Activated CD8-positive, alpha-beta T cell treated with anti-CD3 and anti-CD28 coated beads for 36 hours (primary cell): ENCODE measurements at regions not wholly inside any gene's neighbourhood (a gene's known extent, or its start where the extent isn't known, plus 50 kb on each side); places are given as distances from the start of the nearest gene placed in this dataset.

ENCODE experiments used
- ATAC-seq: fragments of 200-7000 bp; cut with Tn5 transposase; one replicate; pipeline ENCODE4 v1.10.0; 2021; ENCODE audit warnings: mild to moderate bottlenecking, moderate library complexity
- CTCF ChIA-PET: fragments of 350-600 bp; sonication (Branson Sonifier 250); formaldehyde crosslinking; loops from one replicate; lab custom pipeline; 2021; ENCODE audit warnings: antibody characterized with exemption; lab: Charles Lee
- POLR2A ChIA-PET: fragments of 350-600 bp; sonication (Branson Sonifier 250); formaldehyde crosslinking; loops from one replicate; lab custom pipeline; 2021; ENCODE audit warnings: antibody characterized with exemption; lab: Charles Lee
- DNase-seq: peaks from one replicate; pipeline ENCODE4 v3.0.0-alpha.2; 2020
- H3K27ac Mint-ChIP-seq: one replicate; pipeline ENCODE4 v1.8.0; 2021; ENCODE audit warnings: mild to moderate bottlenecking, mixed read lengths
- H3K27me3 Mint-ChIP-seq: one replicate; pipeline ENCODE4 v1.8.0; 2021; ENCODE audit warnings: mixed read lengths
- H3K36me3 Mint-ChIP-seq: one replicate; pipeline ENCODE4 v1.8.0; 2021; ENCODE audit warnings: low read depth, mixed read lengths
- H3K4me1 Mint-ChIP-seq: one replicate; pipeline ENCODE4 v1.8.0; 2021; ENCODE audit warnings: low read depth, mixed read lengths
- H3K4me3 Mint-ChIP-seq: one replicate; pipeline ENCODE4 v1.8.0; 2021; ENCODE audit warnings: mild to moderate bottlenecking, moderate library complexity, mixed read lengths
- H3K9me3 Mint-ChIP-seq: one replicate; pipeline ENCODE4 v1.8.0; 2021; ENCODE audit warnings: mixed read lengths
- intact Hi-C: fragments of 100-400 bp; cut with micrococcal nuclease; formaldehyde crosslinking; loops from one replicate; pipeline ENCODE4 v1.10.0; 2022
- TF ChIP-seq, protein P1 (sequence below): fragments of 200-600 bp; IDR thresholded peaks from one replicate; pipeline ENCODE4 v1.8.0; 2022; ENCODE audit warnings: antibody characterized with exemption, mild to moderate bottlenecking

DNA sequence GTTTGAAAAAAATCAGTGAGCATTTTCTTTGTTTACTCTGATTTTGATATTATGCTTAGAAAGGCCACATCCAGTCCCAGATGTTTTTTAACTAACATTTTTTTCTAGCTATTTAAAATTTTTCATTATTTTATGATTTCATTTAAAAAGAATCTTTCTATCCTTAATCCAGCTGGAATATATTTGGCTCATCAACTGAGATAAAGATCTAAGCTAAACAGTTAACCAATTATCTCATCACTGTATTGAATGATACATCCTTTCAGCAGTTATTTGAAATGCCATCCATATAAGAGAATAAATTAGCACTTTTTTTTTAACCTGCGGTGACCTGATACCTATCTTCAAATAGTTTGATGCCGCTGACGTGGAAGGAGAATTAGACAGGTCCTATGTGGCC lies 245.5 kb upstream of the COPS8 start:
- H3K9me3 Mint-ChIP-seq = no peaks in the 10 kb centered on the region
- DNase-seq (no peak), ATAC-seq (no peak)
- H3K4me3 Mint-ChIP-seq = no peak overlapping the region
- intact Hi-C loops = no loop called here
- H3K27me3 Mint-ChIP-seq = no peaks in the 10 kb centered on the region
- no peaks in the 10 kb centered on the region for H3K4me1 Mint-ChIP-seq
- H3K27ac Mint-ChIP-seq = no peak overlapping the region
- no peaks in the 10 kb centered on the region for H3K36me3 Mint-ChIP-seq
- POLR2A ChIA-PET = no interaction called here
- CTCF ChIA-PET = no interaction called here
- TF ChIP-seq, protein P1, sequence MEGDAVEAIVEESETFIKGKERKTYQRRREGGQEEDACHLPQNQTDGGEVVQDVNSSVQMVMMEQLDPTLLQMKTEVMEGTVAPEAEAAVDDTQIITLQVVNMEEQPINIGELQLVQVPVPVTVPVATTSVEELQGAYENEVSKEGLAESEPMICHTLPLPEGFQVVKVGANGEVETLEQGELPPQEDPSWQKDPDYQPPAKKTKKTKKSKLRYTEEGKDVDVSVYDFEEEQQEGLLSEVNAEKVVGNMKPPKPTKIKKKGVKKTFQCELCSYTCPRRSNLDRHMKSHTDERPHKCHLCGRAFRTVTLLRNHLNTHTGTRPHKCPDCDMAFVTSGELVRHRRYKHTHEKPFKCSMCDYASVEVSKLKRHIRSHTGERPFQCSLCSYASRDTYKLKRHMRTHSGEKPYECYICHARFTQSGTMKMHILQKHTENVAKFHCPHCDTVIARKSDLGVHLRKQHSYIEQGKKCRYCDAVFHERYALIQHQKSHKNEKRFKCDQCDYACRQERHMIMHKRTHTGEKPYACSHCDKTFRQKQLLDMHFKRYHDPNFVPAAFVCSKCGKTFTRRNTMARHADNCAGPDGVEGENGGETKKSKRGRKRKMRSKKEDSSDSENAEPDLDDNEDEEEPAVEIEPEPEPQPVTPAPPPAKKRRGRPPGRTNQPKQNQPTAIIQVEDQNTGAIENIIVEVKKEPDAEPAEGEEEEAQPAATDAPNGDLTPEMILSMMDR = no peak

DNA sequence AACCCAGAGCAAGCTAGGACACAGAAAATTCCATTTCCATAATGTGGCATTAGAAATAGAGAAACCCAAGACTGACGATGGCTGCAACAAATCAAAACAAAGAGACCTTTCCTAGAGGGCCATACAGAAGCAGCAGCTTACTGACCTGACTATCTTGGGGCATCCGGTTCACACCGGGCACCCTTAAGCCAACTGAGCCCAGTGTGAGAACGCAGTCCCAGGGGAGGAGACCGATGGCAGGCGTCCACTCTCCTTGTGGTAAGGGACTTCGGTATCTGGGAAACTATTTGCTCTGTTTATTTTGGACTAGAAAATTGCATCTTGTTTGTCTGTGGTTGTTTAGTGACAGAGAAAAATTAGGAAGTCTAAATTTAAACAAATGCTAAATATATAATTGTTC lies 244.8 kb upstream of the COPS8 start:
- no peak overlapping the region for H3K27ac Mint-ChIP-seq
- H3K4me3 Mint-ChIP-seq = no peak overlapping the region
- TF ChIP-seq, protein P1 = no peak
- DNase-seq (no peak), ATAC-seq (no peak)
- no peaks in the 10 kb centered on the region for H3K36me3 Mint-ChIP-seq
- POLR2A ChIA-PET = no interaction called here
- no peaks in the 10 kb centered on the region for H3K4me1 Mint-ChIP-seq
- CTCF ChIA-PET = no interaction called here
- intact Hi-C loops = no loop called here
- H3K27me3 Mint-ChIP-seq = no peaks in the 10 kb centered on the region
- no peaks in the 10 kb centered on the region for H3K9me3 Mint-ChIP-seq

GRCh38 chr2:236841389-236841788 lies 244.3 kb upstream of the COPS8 start:
- Mint-ChIP-seq H3K27ac (no peak overlapping the region), H3K27me3 (no peaks in the 10 kb centered on the region), H3K4me1 (no peaks in the 10 kb centered on the region), H3K4me3 (no peak overlapping the region), H3K36me3 (no peaks in the 10 kb centered on the region), H3K9me3 (no peaks in the 10 kb centered on the region)
- ATAC-seq (no peak), DNase-seq (no peak)
- TF ChIP-seq, protein P1 = no peak
- CTCF ChIA-PET = no interaction called here
- POLR2A ChIA-PET = no interaction called here
- intact Hi-C loops = no loop called here

GRCh38 chr2:236843161-236843968 lies 242.3 kb upstream of the COPS8 start:
- H3K27ac Mint-ChIP-seq = no peak overlapping the region
- ChIA-PET POLR2A (no interaction called here), CTCF (no interaction called here)
- ATAC-seq (no peak), DNase-seq (no peak)
- peaks cover 2% of the 10 kb centered on the region for H3K27me3 Mint-ChIP-seq
- no peak overlapping the region for H3K4me3 Mint-ChIP-seq
- H3K4me1 Mint-ChIP-seq = no peaks in the 10 kb centered on the region
- H3K9me3 Mint-ChIP-seq = no peaks in the 10 kb centered on the region
- TF ChIP-seq, protein P1 = no peak
- no peaks in the 10 kb centered on the region for H3K36me3 Mint-ChIP-seq
- intact Hi-C loops = no loop called here

GRCh38 chr2:236844711-236845110 lies 241.0 kb upstream of the COPS8 start:
- DNase-seq (no peak), ATAC-seq (no peak)
- Mint-ChIP-seq H3K9me3 (no peaks in the 10 kb centered on the region), H3K27ac (no peak overlapping the region), H3K4me3 (no peak overlapping the region), H3K36me3 (no peaks in the 10 kb centered on the region), H3K4me1 (no peaks in the 10 kb centered on the region), H3K27me3 (peaks cover 2% of the 10 kb centered on the region)
- TF ChIP-seq, protein P1 = no peak
- intact Hi-C loops = no loop called here
- ChIA-PET POLR2A (no interaction called here), CTCF (interaction anchor here (1.2 kb wide), 1 partner anchor 182 kb away, joined by 3 read pairs; no protein-coding TSS in a partner anchor)
